ENCODE measurements at regions not wholly inside any gene's neighbourhood (a gene's known extent, or its start where the extent isn't known, plus 50 kb on each side); places are given as distances from the start of the nearest gene placed in this dataset.

GRCh38 chr13:63195726-63196125 is 1780.1 kb upstream of the PCDH20 start:
- POLR2A ChIA-PET: no interaction called here

GRCh38 chr13:63190742-63191141 is 1775.1 kb upstream of the PCDH20 start:
- POLR2A ChIA-PET: no interaction called here
- CTCF ChIA-PET: no interaction called here

More at GRCh38 chr13:63195726-63196125, 1780.1 kb upstream of the PCDH20 start:
- CTCF ChIA-PET: no interaction called here

GRCh38 chr13:63190219-63190618 is 1774.6 kb upstream of the PCDH20 start:
- CTCF ChIA-PET: no interaction called here
- POLR2A ChIA-PET: no interaction called here

- POLR2A ChIA-PET: no interaction called here
These were observed 1774.1 kb upstream of the PCDH20 start for GRCh38 chr13:63189712-63190111.

GRCh38 chr13:63184693-63185092 is 1769.0 kb upstream of the PCDH20 start:
- CTCF ChIA-PET: no interaction called here
- POLR2A ChIA-PET: no interaction called here

More at GRCh38 chr13:63189712-63190111, 1774.1 kb upstream of the PCDH20 start:
- CTCF ChIA-PET: no interaction called here

- CTCF ChIA-PET: no interaction called here
- POLR2A ChIA-PET: no interaction called here
These were observed 1759.9 kb upstream of the PCDH20 start for GRCh38 chr13:63175536-63175935.

GRCh38 chr13:63167699-63168337 is 1752.2 kb upstream of the PCDH20 start:
- POLR2A ChIA-PET: no interaction called here

GRCh38 chr13:63166345-63166744 is 1750.7 kb upstream of the PCDH20 start:
- CTCF ChIA-PET: no interaction called here
- POLR2A ChIA-PET: no interaction called here

More at GRCh38 chr13:63167699-63168337, 1752.2 kb upstream of the PCDH20 start:
- CTCF ChIA-PET: no interaction called here

GRCh38 chr13:63163903-63164302 is 1748.3 kb upstream of the PCDH20 start:
- ChIA-PET POLR2A (no interaction called here), CTCF (no interaction called here)

GRCh38 chr13:63161219-63161618 is 1745.6 kb upstream of the PCDH20 start:
- CTCF ChIA-PET: no interaction called here

GRCh38 chr13:63156816-63157215 is 1741.2 kb upstream of the PCDH20 start:
- ChIA-PET CTCF (no interaction called here), POLR2A (no interaction called here)

More at GRCh38 chr13:63161219-63161618, 1745.6 kb upstream of the PCDH20 start:
- POLR2A ChIA-PET: no interaction called here

- ChIA-PET POLR2A (no interaction called here), CTCF (no interaction called here)
These were observed 1733.7 kb upstream of the PCDH20 start for GRCh38 chr13:63149375-63149774.

GRCh38 chr13:63139277-63139676 is 1723.6 kb upstream of the PCDH20 start:
- POLR2A ChIA-PET: no interaction called here
- CTCF ChIA-PET: no interaction called here

GRCh38 chr13:63129995-63130394 is 1714.3 kb upstream of the PCDH20 start:
- POLR2A ChIA-PET: no interaction called here
- CTCF ChIA-PET: no interaction called here

- ChIA-PET POLR2A (no interaction called here), CTCF (no interaction called here)
These were observed 1713.1 kb upstream of the PCDH20 start for GRCh38 chr13:63128716-63129115.

- ChIA-PET CTCF (no interaction called here), POLR2A (no interaction called here)
These were observed 1709.2 kb upstream of the PCDH20 start for GRCh38 chr13:63124863-63125262.

- CTCF ChIA-PET: no interaction called here
These were observed 1705.2 kb upstream of the PCDH20 start for GRCh38 chr13:63120883-63121282.

GRCh38 chr13:63117710-63118109 is 1702.1 kb upstream of the PCDH20 start:
- ChIA-PET CTCF (no interaction called here), POLR2A (no interaction called here)

More at GRCh38 chr13:63120883-63121282, 1705.2 kb upstream of the PCDH20 start:
- POLR2A ChIA-PET: no interaction called here

GRCh38 chr13:63112799-63113395 is 1697.2 kb upstream of the PCDH20 start:
- ChIA-PET CTCF (no interaction called here), POLR2A (no interaction called here)

- ChIA-PET POLR2A (no interaction called here), CTCF (no interaction called here)
These were observed 1694.8 kb upstream of the PCDH20 start for GRCh38 chr13:63110466-63110865.

- CTCF ChIA-PET: no interaction called here
- POLR2A ChIA-PET: no interaction called here
These were observed 1691.7 kb upstream of the PCDH20 start for GRCh38 chr13:63107179-63107943.

Data from activated CD8-positive, alpha-beta memory T cell treated with anti-CD3 and anti-CD28 coated beads for 36 hours (primary cell).